GM12892 (cell line): ENCODE measurements at regions not wholly inside any gene's neighbourhood (a gene's known extent, or its start where the extent isn't known, plus 50 kb on each side); places are given as distances from the start of the nearest gene placed in this dataset.

Source experiments
- POLR2A ChIP-seq: IDR thresholded peaks from 2 replicates; pipeline ENCODE4 v1.6.1; 2011; ENCODE audit warnings: low read depth, low read length, control low read depth
- POLR2AphosphoS5 ChIP-seq: IDR thresholded peaks from 2 replicates; pipeline ENCODE4 v1.6.1; 2011; ENCODE audit warnings: low read depth, low read length, control low read depth
- TAF1 ChIP-seq: IDR thresholded peaks from 2 replicates; pipeline ENCODE4 v1.6.1; 2011; ENCODE audit warnings: low read depth, mild to moderate bottlenecking, control low read depth, low read length, borderline replicate concordance

- TF ChIP-seq POLR2AphosphoS5, result no peak
- TF ChIP-seq TAF1, result no peak
- no peak for TF ChIP-seq POLR2A
Observed at GRCh38 chr6:115551527-115551926, 509.2 kb downstream of the FRK start.
